ENCODE measurements at regions not wholly inside any gene's neighbourhood (a gene's known extent, or its start where the extent isn't known, plus 50 kb on each side); places are given as distances from the start of the nearest gene placed in this dataset.

DNA sequence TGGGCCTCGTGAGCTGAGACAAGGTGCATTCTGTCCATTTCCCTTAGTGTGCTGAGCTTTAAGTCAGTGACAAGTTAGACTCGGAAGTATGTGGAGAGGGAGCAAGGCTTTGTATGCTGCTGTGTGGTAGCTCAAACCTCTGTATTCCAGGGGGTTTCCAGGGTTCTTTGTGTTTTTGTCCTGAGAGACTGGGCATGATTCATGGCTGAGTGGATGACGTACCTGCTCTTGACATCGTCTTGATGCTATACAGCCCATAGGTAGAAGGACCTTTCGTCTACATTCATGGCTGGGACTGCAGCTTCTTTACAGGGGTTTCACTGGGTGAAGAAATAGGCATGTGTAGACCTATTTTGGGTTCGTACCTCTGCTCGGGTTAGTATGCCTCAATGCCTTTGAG lies 162.7 kb upstream of the WDR1 start:
- H3K9me3 ChIP-seq: no peaks in the 10 kb centered on the region
- intact Hi-C loops (cut with DNase I): no loop called here
- H3K27ac ChIP-seq: no peak overlapping the region
- TF ChIP-seq POLR2A (IDR thresholded peaks at IDR 0.05) (no peak), POLR2AphosphoS5 (IDR thresholded peaks at IDR 0.05; ENCODE audit: insufficient read depth in 1 of 2, low read depth in 1 of 2) (no peak)
- TF ChIP-seq, protein P1, sequence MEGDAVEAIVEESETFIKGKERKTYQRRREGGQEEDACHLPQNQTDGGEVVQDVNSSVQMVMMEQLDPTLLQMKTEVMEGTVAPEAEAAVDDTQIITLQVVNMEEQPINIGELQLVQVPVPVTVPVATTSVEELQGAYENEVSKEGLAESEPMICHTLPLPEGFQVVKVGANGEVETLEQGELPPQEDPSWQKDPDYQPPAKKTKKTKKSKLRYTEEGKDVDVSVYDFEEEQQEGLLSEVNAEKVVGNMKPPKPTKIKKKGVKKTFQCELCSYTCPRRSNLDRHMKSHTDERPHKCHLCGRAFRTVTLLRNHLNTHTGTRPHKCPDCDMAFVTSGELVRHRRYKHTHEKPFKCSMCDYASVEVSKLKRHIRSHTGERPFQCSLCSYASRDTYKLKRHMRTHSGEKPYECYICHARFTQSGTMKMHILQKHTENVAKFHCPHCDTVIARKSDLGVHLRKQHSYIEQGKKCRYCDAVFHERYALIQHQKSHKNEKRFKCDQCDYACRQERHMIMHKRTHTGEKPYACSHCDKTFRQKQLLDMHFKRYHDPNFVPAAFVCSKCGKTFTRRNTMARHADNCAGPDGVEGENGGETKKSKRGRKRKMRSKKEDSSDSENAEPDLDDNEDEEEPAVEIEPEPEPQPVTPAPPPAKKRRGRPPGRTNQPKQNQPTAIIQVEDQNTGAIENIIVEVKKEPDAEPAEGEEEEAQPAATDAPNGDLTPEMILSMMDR (IDR thresholded peaks at IDR 0.05): no peak
- no peak overlapping the region for H3K4me3 ChIP-seq
- no peak for DNase-seq (ENCODE audit: extremely low spot score in 2 of 2)
- H3K27me3 ChIP-seq: no peaks in the 10 kb centered on the region
- H3K36me3 ChIP-seq: no peaks in the 10 kb centered on the region
- no peaks in the 10 kb centered on the region for H3K4me1 ChIP-seq

DNA sequence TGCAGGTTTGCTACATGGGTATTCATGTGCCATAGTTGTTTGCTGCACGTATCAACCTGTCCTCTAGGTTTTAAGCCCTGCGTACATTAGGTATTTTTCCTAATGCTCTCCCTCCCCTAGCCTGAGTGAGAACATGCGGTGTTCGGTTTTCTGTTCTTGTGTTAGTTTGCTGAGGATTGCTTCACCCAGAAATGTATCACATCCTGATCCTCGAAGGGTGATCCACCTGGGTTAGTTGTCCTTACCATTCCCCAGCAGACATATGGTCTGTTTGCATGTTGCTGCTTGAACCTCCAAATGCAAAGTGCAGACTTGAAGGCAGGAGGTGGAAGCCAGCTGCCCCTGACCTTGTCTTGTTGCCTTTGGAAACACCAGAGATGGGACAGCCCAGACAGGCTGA lies 161.5 kb upstream of the WDR1 start:
- Histone ChIP-seq H3K9me3 (no peaks in the 10 kb centered on the region), H3K27ac (no peak overlapping the region), H3K4me3 (no peak overlapping the region), H3K27me3 (no peaks in the 10 kb centered on the region), H3K36me3 (no peaks in the 10 kb centered on the region), H3K4me1 (no peaks in the 10 kb centered on the region)
- DNase-seq (ENCODE audit: extremely low spot score in 2 of 2): no peak
- TF ChIP-seq, protein P1 (IDR thresholded peaks at IDR 0.05): no peak
- TF ChIP-seq POLR2AphosphoS5 (IDR thresholded peaks at IDR 0.05; ENCODE audit: insufficient read depth in 1 of 2, low read depth in 1 of 2) (no peak), POLR2A (IDR thresholded peaks at IDR 0.05) (no peak)
- intact Hi-C loops (cut with DNase I): no loop called here

DNA sequence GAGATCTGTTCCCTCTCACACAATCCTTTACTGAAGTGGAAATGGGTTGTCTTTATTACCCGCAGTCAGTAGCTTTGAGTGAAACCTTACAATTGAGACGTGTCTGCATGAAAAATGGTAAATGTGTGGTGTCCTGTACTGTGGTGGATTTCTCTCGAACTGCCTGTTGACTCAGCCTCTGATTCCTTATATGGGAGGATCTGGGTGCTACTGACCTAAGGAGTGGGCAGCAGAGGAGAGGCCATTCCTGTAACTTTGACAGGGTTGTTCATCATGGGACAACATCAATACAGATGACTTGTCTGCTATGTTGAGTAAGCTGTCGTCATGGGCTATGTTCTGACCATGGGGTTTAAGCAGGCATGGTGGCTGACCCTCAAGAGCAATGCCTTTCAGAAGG lies 159.6 kb upstream of the WDR1 start:
- no peak overlapping the region for H3K27ac ChIP-seq
- H3K4me1 ChIP-seq: no peaks in the 10 kb centered on the region
- TF ChIP-seq, protein P1 (IDR thresholded peaks at IDR 0.05): no peak
- TF ChIP-seq POLR2A (IDR thresholded peaks at IDR 0.05): no peak
- TF ChIP-seq POLR2AphosphoS5 (IDR thresholded peaks at IDR 0.05; ENCODE audit: insufficient read depth in 1 of 2, low read depth in 1 of 2): no peak
- no peaks in the 10 kb centered on the region for H3K27me3 ChIP-seq
- H3K9me3 ChIP-seq: no peaks in the 10 kb centered on the region
- intact Hi-C loops (cut with DNase I): no loop called here
- H3K4me3 ChIP-seq: no peak overlapping the region
- H3K36me3 ChIP-seq: no peaks in the 10 kb centered on the region
- DNase-seq (ENCODE audit: extremely low spot score in 2 of 2): no peak

DNA sequence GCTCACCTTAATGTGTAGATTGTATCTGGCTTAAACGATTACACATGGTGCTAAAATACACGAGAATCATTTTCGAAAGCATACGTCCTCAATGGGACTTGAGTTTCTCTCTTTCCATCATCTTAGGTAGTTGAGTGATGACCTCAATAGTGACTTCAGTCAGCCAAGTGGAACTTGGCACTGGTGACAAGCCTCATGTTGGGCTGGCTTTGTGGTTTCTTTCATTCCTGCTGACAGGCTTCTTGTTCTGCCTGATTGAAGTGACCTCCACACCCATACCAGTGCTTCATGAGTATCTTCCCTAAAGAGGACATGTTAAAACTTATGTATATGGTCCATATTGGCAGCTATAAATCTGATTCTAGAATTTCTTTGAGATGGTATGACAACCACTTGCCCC lies 159.1 kb upstream of the WDR1 start:
- Histone ChIP-seq H3K27me3 (no peaks in the 10 kb centered on the region), H3K4me1 (no peaks in the 10 kb centered on the region), H3K27ac (no peak overlapping the region), H3K36me3 (no peaks in the 10 kb centered on the region), H3K4me3 (no peak overlapping the region), H3K9me3 (no peaks in the 10 kb centered on the region)
- no peak for DNase-seq (ENCODE audit: extremely low spot score in 2 of 2)
- intact Hi-C loops (cut with DNase I): no loop called here
- TF ChIP-seq POLR2AphosphoS5 (IDR thresholded peaks at IDR 0.05; ENCODE audit: insufficient read depth in 1 of 2, low read depth in 1 of 2): no peak
- TF ChIP-seq POLR2A (IDR thresholded peaks at IDR 0.05): no peak
- TF ChIP-seq, protein P1 (IDR thresholded peaks at IDR 0.05): no peak

DNA sequence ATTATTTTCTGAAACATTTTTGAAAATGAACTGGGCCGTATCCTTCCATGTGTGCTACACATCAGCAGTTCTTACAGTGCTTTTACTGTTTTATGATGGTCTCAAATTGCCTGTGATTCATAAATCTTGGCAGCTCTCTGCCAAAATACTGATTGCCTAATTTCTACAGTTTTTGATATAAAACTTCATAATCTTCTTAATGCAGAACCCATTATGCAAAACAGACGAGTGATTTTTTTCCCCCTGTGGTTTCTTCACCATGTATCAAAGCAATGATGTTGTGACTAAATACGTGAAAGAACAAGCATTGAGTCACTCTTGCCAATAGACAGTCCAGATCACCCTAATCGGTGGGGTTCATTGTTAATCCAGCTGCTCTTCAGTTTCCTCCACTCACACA lies 156.4 kb upstream of the WDR1 start:
- intact Hi-C loops (cut with DNase I): no loop called here
- Histone ChIP-seq H3K4me1 (no peaks in the 10 kb centered on the region), H3K27ac (no peak overlapping the region), H3K9me3 (no peaks in the 10 kb centered on the region), H3K36me3 (no peaks in the 10 kb centered on the region), H3K4me3 (no peak overlapping the region), H3K27me3 (no peaks in the 10 kb centered on the region)
- DNase-seq (ENCODE audit: extremely low spot score in 2 of 2): no peak
- TF ChIP-seq, protein P1 (IDR thresholded peaks at IDR 0.05): no peak
- TF ChIP-seq POLR2A (IDR thresholded peaks at IDR 0.05) (no peak), POLR2AphosphoS5 (IDR thresholded peaks at IDR 0.05; ENCODE audit: insufficient read depth in 1 of 2, low read depth in 1 of 2) (no peak)

Data from vagina (tissue), 2 donors.